ENCODE measurements at regions not wholly inside any gene's neighbourhood (a gene's known extent, or its start where the extent isn't known, plus 50 kb on each side); places are given as distances from the start of the nearest gene placed in this dataset.

GRCh38 chrX:51421972-51422597 lies 74.3 kb downstream of the NUDT11 start:
- intact Hi-C loops (cut with micrococcal nuclease) = loop anchor here (5.0 kb wide), 1 partner anchor 275 kb away; no protein-coding TSS in a partner anchor
- Histone ChIP-seq H3K56ac (ENCODE audit: extremely low read depth, insufficient read depth, low read length) (no peak overlapping the region), H2BK15ac (ENCODE audit: low read depth, low read length) (no peak overlapping the region), H3K27ac (ENCODE audit: insufficient read depth, low read length) (no peak overlapping the region), H3K79me1 (ENCODE audit: low read depth in 1 of 2, low read length in 2 of 2) (no peaks in the 10 kb centered on the region), H2AK9ac (replicated peaks; ENCODE audit: low read depth, low read length, poor library complexity) (no peak overlapping the region), H2AK5ac (ENCODE audit: low read depth, low read length) (no peak overlapping the region), H3K36me3 (ENCODE audit: control insufficient read depth, insufficient read depth, low read length) (no peaks in the 10 kb centered on the region), H3K18ac (ENCODE audit: low read depth, low read length) (no peak overlapping the region), H4K91ac (ENCODE audit: insufficient read depth, low read depth, low read length) (no peak overlapping the region), H2AFZ (replicated peaks; ENCODE audit: low read length, poor library complexity) (no peak overlapping the region), H3K27me3 (ENCODE audit: control insufficient read depth, insufficient read depth, low read length) (peaks cover 3% of the 10 kb centered on the region; the same call in 1 of the 2 replicates), H3K4me3 (ENCODE audit: insufficient read depth, low read depth, low read length) (no peak overlapping the region), H3K9ac (ENCODE audit: low read depth, low read length) (no peak overlapping the region), H2BK20ac (ENCODE audit: low read depth, low read length) (no peak overlapping the region), H4K8ac (ENCODE audit: low read depth in 2 of 2, low read length in 2 of 2) (no peak overlapping the region), H3K23ac (ENCODE audit: low read depth, low read length) (no peak overlapping the region), H4K20me1 (ENCODE audit: insufficient read depth, low read length) (no peaks in the 10 kb centered on the region), H3K14ac (replicated peaks; ENCODE audit: low read depth, low read length) (no peak overlapping the region), H3K4me1 (ENCODE audit: control insufficient read depth, insufficient read depth, low read length) (no peaks in the 10 kb centered on the region), H2BK120ac (ENCODE audit: low read depth, low read length) (no peak overlapping the region), H3K4me2 (ENCODE audit: low read depth, low read length) (no peak overlapping the region), H3K9me3 (ENCODE audit: control insufficient read depth, insufficient read depth, low read length) (no peaks in the 10 kb centered on the region), H3K9me1 (ENCODE audit: insufficient read depth, low read length) (no peaks in the 10 kb centered on the region), H4K5ac (ENCODE audit: low read depth, low read length) (no peak overlapping the region), H3K4ac (ENCODE audit: low read depth, low read length) (no peak overlapping the region), H2BK5ac (ENCODE audit: low read depth, low read length, poor library complexity, severe bottlenecking) (no peak overlapping the region)
- in situ Hi-C loops (cut with MboI; ENCODE audit: low sequenced_read_pairs) = no loop called here
- no peak for TF ChIP-seq CTCF (conservative IDR thresholded peaks at IDR 0.05; ENCODE audit: low read depth, low read length)
- no peak for TF ChIP-seq RFX5 (IDR thresholded peaks at IDR 0.05; ENCODE audit: low read depth, low read length)
- TF ChIP-seq RAD21 (IDR thresholded peaks at IDR 0.05; ENCODE audit: low read length) = no peak
- TF ChIP-seq RCOR1 (IDR thresholded peaks at IDR 0.05; ENCODE audit: insufficient replicate concordance, low read length) = no peak
- TF ChIP-seq ELK1 (IDR thresholded peaks at IDR 0.05; ENCODE audit: borderline replicate concordance, low read depth, low read length) = no peak
- no peak for TF ChIP-seq MXI1 (IDR thresholded peaks at IDR 0.05; ENCODE audit: borderline replicate concordance, low read depth, low read length)
- TF ChIP-seq BHLHE40 (IDR thresholded peaks at IDR 0.05; ENCODE audit: low read depth, low read length) = no peak
- no peak for TF ChIP-seq NFE2L2 (IDR thresholded peaks at IDR 0.05; ENCODE audit: low read depth, low read length)
- TF ChIP-seq MAZ (IDR thresholded peaks at IDR 0.05; ENCODE audit: borderline replicate concordance, low read depth, low read length) = no peak
- TF ChIP-seq USF2 (IDR thresholded peaks at IDR 0.05; ENCODE audit: low read depth, low read length) = no peak
- TF ChIP-seq CEBPB (IDR thresholded peaks at IDR 0.05; ENCODE audit: low read depth, low read length) = no peak
- ATAC-seq (ENCODE audit: low read depth) = no peak
- dilution Hi-C loops (cut with HindIII; ENCODE audit: low sequenced_read_pairs, unreplicated experiment) = no loop called here
- BruUV-seq (replicated peaks) = no TSS peak
- CTCF ChIA-PET = interaction anchor here (1.1 kb wide), 1 partner anchor 85 kb away, joined by 4 read pairs; no protein-coding TSS in a partner anchor
- no peak for DNase-seq
- no CpG with 5 or more reads among the region's 4 CpGs for WGBS, 2 experiments (ENCODE audit: extremely low coverage in 2 of 2, insufficient read length in 1 of 2)
- POLR2A ChIA-PET (ENCODE audit: unreplicated experiment) = no interaction called here
